ENCODE measurements at regions not wholly inside any gene's neighbourhood (a gene's known extent, or its start where the extent isn't known, plus 50 kb on each side); places are given as distances from the start of the nearest gene placed in this dataset.
A peak's percentile ranks its signal among the peaks of the same experiment; 100 is the strongest.

GRCh38 chr7:71016401-71016800 lies 115.5 kb upstream of the GALNT17 start:
- H4K20me1 ChIP-seq, result no peaks in the 10 kb centered on the region
- no peaks in the 10 kb centered on the region for H3K9me3 ChIP-seq (replicated peaks in 1 of 11)
- no peak for TF ChIP-seq Cebpa-rat (IDR thresholded peaks at IDR 0.05)
- H3K4me3 ChIP-seq, result no peak overlapping the region
- H3K9ac ChIP-seq, result no peak overlapping the region
- H3K4me1 ChIP-seq, result no peaks in the 10 kb centered on the region
- H3K27me3 ChIP-seq, result no peaks in the 10 kb centered on the region
- H3K4me2 ChIP-seq, result no peak overlapping the region
- H3K36me3 ChIP-seq, result no peaks in the 10 kb centered on the region
- H3K27ac ChIP-seq, result no peak overlapping the region

GRCh38 chr7:71017602-71018001 lies 114.3 kb upstream of the GALNT17 start:
- no peak overlapping the region for H3K4me2 ChIP-seq
- H3K9me3 ChIP-seq (replicated peaks in 1 of 11), result no peaks in the 10 kb centered on the region
- no peaks in the 10 kb centered on the region for H3K4me1 ChIP-seq
- H3K27me3 ChIP-seq, result no peaks in the 10 kb centered on the region
- no peak overlapping the region for H3K27ac ChIP-seq
- no peak overlapping the region for H3K4me3 ChIP-seq
- no peaks in the 10 kb centered on the region for H4K20me1 ChIP-seq
- H3K36me3 ChIP-seq, result no peaks in the 10 kb centered on the region
- TF ChIP-seq Cebpa-rat (IDR thresholded peaks at IDR 0.05), result no peak
- H3K9ac ChIP-seq, result no peak overlapping the region

- no peak overlapping the region for H3K9ac ChIP-seq
- no peaks in the 10 kb centered on the region for H3K36me3 ChIP-seq
- no peak overlapping the region for H3K4me2 ChIP-seq
- H4K20me1 ChIP-seq, result no peaks in the 10 kb centered on the region
- no peaks in the 10 kb centered on the region for H3K9me3 ChIP-seq (replicated peaks in 1 of 11)
- H3K4me3 ChIP-seq, result no peak overlapping the region
- TF ChIP-seq Cebpa-rat (IDR thresholded peaks at IDR 0.05), result no peak
- H3K27me3 ChIP-seq, result no peaks in the 10 kb centered on the region
- H3K27ac ChIP-seq, result no peak overlapping the region
- no peaks in the 10 kb centered on the region for H3K4me1 ChIP-seq
These were observed 112.2 kb upstream of the GALNT17 start for GRCh38 chr7:71019706-71020105.

GRCh38 chr7:71021131-71021530 lies 110.8 kb upstream of the GALNT17 start:
- Histone ChIP-seq H4K20me1 (no peaks in the 10 kb centered on the region), H3K27me3 (no peaks in the 10 kb centered on the region), H3K4me2 (no peak overlapping the region), H3K4me1 (no peaks in the 10 kb centered on the region), H3K4me3 (no peak overlapping the region), H3K9me3 (replicated peaks in 1 of 11) (peaks cover 0 to 5% (median 0%) of the 10 kb centered on the region in 11 experiments; a peak in 1 of 22 replicates), H3K27ac (no peak overlapping the region), H3K9ac (no peak overlapping the region), H3K36me3 (no peaks in the 10 kb centered on the region)
- TF ChIP-seq Cebpa-rat (IDR thresholded peaks at IDR 0.05), result no peak

GRCh38 chr7:71026680-71027079 lies 105.3 kb upstream of the GALNT17 start:
- H3K4me1 ChIP-seq, result no peaks in the 10 kb centered on the region
- H3K27ac ChIP-seq, result no peak overlapping the region

GRCh38 chr7:71034243-71034642 lies 97.7 kb upstream of the GALNT17 start:
- Histone ChIP-seq H3K27me3 (no peaks in the 10 kb centered on the region), H3K4me2 (no peak overlapping the region), H3K4me1 (no peaks in the 10 kb centered on the region), H3K27ac (no peak overlapping the region), H3K4me3 (no peak overlapping the region), H3K9me3 (replicated peaks in 1 of 11) (peaks cover 0 to 3% (median 0%) of the 10 kb centered on the region in 11 experiments; a peak in 1 of 22 replicates), H4K20me1 (no peaks in the 10 kb centered on the region), H3K36me3 (no peaks in the 10 kb centered on the region), H3K9ac (no peak overlapping the region)
- no peak for TF ChIP-seq Cebpa-rat (IDR thresholded peaks at IDR 0.05)

More at GRCh38 chr7:71026680-71027079, 105.3 kb upstream of the GALNT17 start:
- Histone ChIP-seq H3K9me3 (replicated peaks in 1 of 11) (peaks cover 0 to 5% (median 0%) of the 10 kb centered on the region in 11 experiments; a peak in 1 of 22 replicates), H3K4me3 (no peak overlapping the region), H3K9ac (no peak overlapping the region), H3K4me2 (no peak overlapping the region), H3K27me3 (no peaks in the 10 kb centered on the region), H4K20me1 (no peaks in the 10 kb centered on the region), H3K36me3 (no peaks in the 10 kb centered on the region)
- TF ChIP-seq Cebpa-rat (IDR thresholded peaks at IDR 0.05), result no peak

- Histone ChIP-seq H3K4me1 (no peaks in the 10 kb centered on the region), H3K9ac (no peak overlapping the region), H3K9me3 (replicated peaks in 1 of 11) (peaks cover 0 to 3% (median 0%) of the 10 kb centered on the region in 11 experiments; a peak in 1 of 22 replicates), H3K36me3 (no peaks in the 10 kb centered on the region), H3K4me3 (no peak overlapping the region), H3K27me3 (no peaks in the 10 kb centered on the region), H3K4me2 (no peak overlapping the region), H4K20me1 (no peaks in the 10 kb centered on the region), H3K27ac (no peak overlapping the region)
- TF ChIP-seq Cebpa-rat (IDR thresholded peaks at IDR 0.05), result no peak
These were observed 89.4 kb upstream of the GALNT17 start for GRCh38 chr7:71042591-71042990.

GRCh38 chr7:71050492-71050891 lies 81.5 kb upstream of the GALNT17 start:
- TF ChIP-seq Cebpa-rat (IDR thresholded peaks at IDR 0.05), result no peak

GRCh38 chr7:71055504-71055903 lies 76.4 kb upstream of the GALNT17 start:
- Histone ChIP-seq H3K27me3 (no peaks in the 10 kb centered on the region), H3K9me3 (replicated peaks in 1 of 11) (peaks cover 23 to 32% (median 24%) of the 10 kb centered on the region in 11 experiments), H3K36me3 (no peaks in the 10 kb centered on the region; a peak in 1 of 22 replicates), H3K4me2 (no peak overlapping the region), H3K27ac (no peak overlapping the region), H3K4me1 (no peaks in the 10 kb centered on the region), H4K20me1 (no peaks in the 10 kb centered on the region), H3K4me3 (no peak overlapping the region), H3K9ac (no peak overlapping the region)
- peak in 6 of 11 experiments; percentile 28 to 66 (median 47); a peak in 8 of 22 replicates for TF ChIP-seq Cebpa-rat (IDR thresholded peaks at IDR 0.05)

More at GRCh38 chr7:71050492-71050891, 81.5 kb upstream of the GALNT17 start:
- Histone ChIP-seq H3K9ac (no peak overlapping the region), H3K27me3 (no peaks in the 10 kb centered on the region), H3K4me2 (no peak overlapping the region), H3K36me3 (no peaks in the 10 kb centered on the region; a peak in 1 of 22 replicates), H3K9me3 (replicated peaks in 1 of 11) (peaks cover 41 to 51% (median 43%) of the 10 kb centered on the region in 11 experiments), H3K27ac (no peak overlapping the region), H4K20me1 (no peaks in the 10 kb centered on the region), H3K4me1 (no peaks in the 10 kb centered on the region), H3K4me3 (no peak overlapping the region)

GRCh38 chr7:71077743-71078476 lies 54.0 kb upstream of the GALNT17 start:
- no peak for TF ChIP-seq Cebpa-rat (IDR thresholded peaks at IDR 0.05)
- Histone ChIP-seq H3K27me3 (no peaks in the 10 kb centered on the region), H4K20me1 (no peaks in the 10 kb centered on the region), H3K9ac (no peak overlapping the region), H3K4me3 (no peak overlapping the region), H3K9me3 (replicated peaks in 1 of 11) (peaks cover 53 to 58% (median 57%) of the 10 kb centered on the region in 11 experiments), H3K4me1 (no peaks in the 10 kb centered on the region), H3K4me2 (no peak overlapping the region), H3K27ac (no peak overlapping the region), H3K36me3 (no peaks in the 10 kb centered on the region)

Measured in BLaER1 treated with 17β-estradiol and CSF1 and Interleukin-3, amounts not matched to agents 10 nM and 100 nM (cell line).